Rectal smooth muscle tissue (tissue), 1 donor: ENCODE measurements at regions not wholly inside any gene's neighbourhood (a gene's known extent, or its start where the extent isn't known, plus 50 kb on each side); places are given as distances from the start of the nearest gene placed in this dataset.

ENCODE experiments used
- H3K27ac ChIP-seq: one replicate; pipeline ENCODE4 v1.7.0; 2013; ENCODE audit warnings: low read depth, low read length, inconsistent platforms
- H3K27me3 ChIP-seq: one replicate; pipeline ENCODE4 v1.7.0; 2013; ENCODE audit warnings: low read length; ENCODE audit not compliant: control insufficient read depth, insufficient read depth
- H3K36me3 ChIP-seq: one replicate; pipeline ENCODE4 v1.7.0; 2013; ENCODE audit warnings: low read length; ENCODE audit not compliant: control insufficient read depth, insufficient read depth
- H3K4me1 ChIP-seq: one replicate; pipeline ENCODE4 v1.7.0; 2013; ENCODE audit warnings: low read length; ENCODE audit not compliant: control insufficient read depth, insufficient read depth
- H3K4me3 ChIP-seq: one replicate; pipeline ENCODE4 v1.7.0; 2013; ENCODE audit warnings: low read length
- H3K9ac ChIP-seq: one replicate; pipeline ENCODE4 v1.7.0; 2013; ENCODE audit warnings: low read length

GRCh38 chr13:106145070-106145469 is 390.4 kb downstream of the EFNB2 start:
- no peaks in the 10 kb centered on the region for H3K36me3 ChIP-seq
- H3K4me1 ChIP-seq = no peaks in the 10 kb centered on the region
- H3K27me3 ChIP-seq = no peaks in the 10 kb centered on the region
- no peak overlapping the region for H3K4me3 ChIP-seq
- H3K9ac ChIP-seq = no peak overlapping the region
- no peak overlapping the region for H3K27ac ChIP-seq

GRCh38 chr13:106143930-106144709 is 391.3 kb downstream of the EFNB2 start:
- Histone ChIP-seq H3K27me3 (no peaks in the 10 kb centered on the region), H3K27ac (no peak overlapping the region), H3K36me3 (no peaks in the 10 kb centered on the region), H3K4me1 (no peaks in the 10 kb centered on the region), H3K9ac (no peak overlapping the region), H3K4me3 (no peak overlapping the region)

GRCh38 chr13:106143392-106143791 is 392.1 kb downstream of the EFNB2 start:
- H3K27ac ChIP-seq = no peak overlapping the region
- no peaks in the 10 kb centered on the region for H3K27me3 ChIP-seq
- no peak overlapping the region for H3K4me3 ChIP-seq
- H3K4me1 ChIP-seq = no peaks in the 10 kb centered on the region
- H3K9ac ChIP-seq = no peak overlapping the region
- H3K36me3 ChIP-seq = no peaks in the 10 kb centered on the region

- Histone ChIP-seq H3K36me3 (no peaks in the 10 kb centered on the region), H3K9ac (no peak overlapping the region), H3K27me3 (no peaks in the 10 kb centered on the region), H3K4me3 (no peak overlapping the region), H3K27ac (no peak overlapping the region), H3K4me1 (no peaks in the 10 kb centered on the region)
Measured at GRCh38 chr13:106140476-106140875, 395.0 kb downstream of the EFNB2 start.

- no peaks in the 10 kb centered on the region for H3K27me3 ChIP-seq
- H3K9ac ChIP-seq = no peak overlapping the region
- H3K36me3 ChIP-seq = no peaks in the 10 kb centered on the region
- H3K4me3 ChIP-seq = no peak overlapping the region
- no peaks in the 10 kb centered on the region for H3K4me1 ChIP-seq
- no peak overlapping the region for H3K27ac ChIP-seq
Measured at GRCh38 chr13:106139942-106140341, 395.5 kb downstream of the EFNB2 start.

GRCh38 chr13:106139377-106139776 is 396.1 kb downstream of the EFNB2 start:
- Histone ChIP-seq H3K9ac (no peak overlapping the region), H3K36me3 (no peaks in the 10 kb centered on the region), H3K27me3 (no peaks in the 10 kb centered on the region), H3K27ac (no peak overlapping the region), H3K4me1 (no peaks in the 10 kb centered on the region), H3K4me3 (no peak overlapping the region)

- H3K4me3 ChIP-seq = no peak overlapping the region
- no peaks in the 10 kb centered on the region for H3K27me3 ChIP-seq
- H3K36me3 ChIP-seq = no peaks in the 10 kb centered on the region
- H3K9ac ChIP-seq = no peak overlapping the region
- H3K4me1 ChIP-seq = no peaks in the 10 kb centered on the region
- no peak overlapping the region for H3K27ac ChIP-seq
Measured at GRCh38 chr13:106138620-106139019, 396.8 kb downstream of the EFNB2 start.

- Histone ChIP-seq H3K4me1 (no peaks in the 10 kb centered on the region), H3K27ac (no peak overlapping the region), H3K36me3 (no peaks in the 10 kb centered on the region), H3K27me3 (no peaks in the 10 kb centered on the region), H3K9ac (no peak overlapping the region), H3K4me3 (no peak overlapping the region)
Measured at GRCh38 chr13:106133025-106133424, 402.4 kb downstream of the EFNB2 start.

GRCh38 chr13:106132216-106132615 is 403.2 kb downstream of the EFNB2 start:
- H3K4me1 ChIP-seq = no peaks in the 10 kb centered on the region
- H3K36me3 ChIP-seq = no peaks in the 10 kb centered on the region
- H3K9ac ChIP-seq = no peak overlapping the region
- no peak overlapping the region for H3K27ac ChIP-seq
- no peaks in the 10 kb centered on the region for H3K27me3 ChIP-seq
- no peak overlapping the region for H3K4me3 ChIP-seq

- Histone ChIP-seq H3K27ac (no peak overlapping the region), H3K9ac (no peak overlapping the region), H3K27me3 (no peaks in the 10 kb centered on the region), H3K4me3 (no peak overlapping the region), H3K36me3 (no peaks in the 10 kb centered on the region), H3K4me1 (no peaks in the 10 kb centered on the region)
Measured at GRCh38 chr13:106129993-106130392, 405.5 kb downstream of the EFNB2 start.

- H3K9ac ChIP-seq = no peak overlapping the region
- no peak overlapping the region for H3K27ac ChIP-seq
- H3K4me3 ChIP-seq = no peak overlapping the region
- H3K4me1 ChIP-seq = no peaks in the 10 kb centered on the region
- no peaks in the 10 kb centered on the region for H3K27me3 ChIP-seq
- H3K36me3 ChIP-seq = no peaks in the 10 kb centered on the region
Measured at GRCh38 chr13:106129273-106129672, 406.2 kb downstream of the EFNB2 start.

- no peak overlapping the region for H3K4me3 ChIP-seq
- H3K4me1 ChIP-seq = no peaks in the 10 kb centered on the region
- no peaks in the 10 kb centered on the region for H3K36me3 ChIP-seq
- H3K27ac ChIP-seq = no peak overlapping the region
- H3K9ac ChIP-seq = no peak overlapping the region
- H3K27me3 ChIP-seq = no peaks in the 10 kb centered on the region
Measured at GRCh38 chr13:106122234-106122633, 413.2 kb downstream of the EFNB2 start.

GRCh38 chr13:106121173-106121754 is 414.2 kb downstream of the EFNB2 start:
- no peaks in the 10 kb centered on the region for H3K27me3 ChIP-seq
- no peaks in the 10 kb centered on the region for H3K36me3 ChIP-seq
- H3K9ac ChIP-seq = no peak overlapping the region
- H3K4me1 ChIP-seq = no peaks in the 10 kb centered on the region
- no peak overlapping the region for H3K27ac ChIP-seq
- H3K4me3 ChIP-seq = no peak overlapping the region
